ENCODE measurements at regions not wholly inside any gene's neighbourhood (a gene's known extent, or its start where the extent isn't known, plus 50 kb on each side); places are given as distances from the start of the nearest gene placed in this dataset.

DNA sequence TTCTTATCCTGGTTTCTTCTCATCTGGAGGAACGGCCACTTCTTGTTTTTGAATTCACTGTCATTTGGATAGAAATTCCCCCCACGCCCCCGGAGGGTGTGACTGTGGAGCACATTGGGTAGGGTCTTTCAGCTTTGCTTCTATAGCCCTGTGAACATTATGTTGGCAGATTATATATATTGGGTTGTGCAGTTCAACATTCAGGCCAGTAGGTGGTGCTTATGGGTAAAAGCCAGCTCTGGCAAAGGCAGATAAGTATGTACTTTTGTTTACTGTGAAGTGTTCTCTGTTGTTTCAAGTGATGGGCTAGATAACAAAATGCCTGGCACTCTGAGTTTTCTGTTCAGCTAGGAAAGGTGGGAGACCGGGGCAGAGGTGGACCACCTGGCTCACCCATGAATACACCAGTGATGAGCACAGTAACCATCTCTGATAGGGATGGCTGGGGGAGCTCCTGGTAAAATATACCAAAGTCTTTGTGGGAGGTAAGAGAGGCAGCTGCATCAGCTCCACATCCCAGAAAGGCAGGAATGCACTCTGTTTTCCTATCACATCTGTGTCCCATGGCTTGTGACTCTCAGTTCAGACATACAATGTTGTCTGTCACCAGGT, 1348.2 kb upstream of the RAG2 start:
- peaks cover 10% of the 10 kb centered on the region for H3K9me3 ChIP-seq (ENCODE audit: control insufficient read depth, low read depth, low read length)
- H3K4me3 ChIP-seq (ENCODE audit: low read length), result no peak overlapping the region
- peak in 1 of 2 donors; percentile 4 for DNase-seq
- no peaks in the 10 kb centered on the region for H3K4me1 ChIP-seq (ENCODE audit: control insufficient read depth, insufficient read depth, low read length)
- WGBS (ENCODE audit: insufficient coverage, low lambda C conversion rate), result no CpG with 5 or more reads among the region's 4 CpGs
- H3K27ac ChIP-seq (ENCODE audit: low read length), result no peak overlapping the region
- H3K36me3 ChIP-seq (ENCODE audit: control insufficient read depth, insufficient read depth, low read length), result no peaks in the 10 kb centered on the region
- no peaks in the 10 kb centered on the region for H3K27me3 ChIP-seq (ENCODE audit: control insufficient read depth, insufficient read depth, low read length)

DNA sequence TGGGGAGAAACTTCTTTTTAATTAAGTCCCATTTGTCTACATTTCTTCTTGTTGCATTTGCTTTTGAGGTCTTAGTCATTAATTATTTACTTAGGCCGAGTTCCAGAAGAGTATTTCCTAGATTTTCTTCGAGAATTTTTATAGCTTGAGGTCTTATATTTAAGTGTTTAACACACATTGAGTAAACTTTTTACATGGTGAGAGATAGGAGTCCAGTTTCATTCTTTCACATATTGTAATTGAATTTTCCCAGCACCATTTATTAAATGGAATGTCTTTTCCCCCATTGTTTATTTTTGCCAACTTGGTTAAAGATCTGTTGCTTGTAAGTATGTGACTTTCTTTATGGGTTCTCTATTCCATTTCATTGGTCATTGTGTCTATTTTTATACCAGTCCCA, 1344.0 kb upstream of the RAG2 start:
- no CpG with 5 or more reads among the region's 2 CpGs for WGBS (ENCODE audit: insufficient coverage, low lambda C conversion rate)
- no peaks in the 10 kb centered on the region for H3K27me3 ChIP-seq (ENCODE audit: control insufficient read depth, insufficient read depth, low read length)
- DNase-seq, result no peak
- no peaks in the 10 kb centered on the region for H3K36me3 ChIP-seq (ENCODE audit: control insufficient read depth, insufficient read depth, low read length)
- H3K4me1 ChIP-seq (ENCODE audit: control insufficient read depth, insufficient read depth, low read length), result no peaks in the 10 kb centered on the region
- H3K4me3 ChIP-seq (ENCODE audit: low read length), result no peak overlapping the region
- no peak overlapping the region for H3K27ac ChIP-seq (ENCODE audit: low read length)
- peaks cover 10% of the 10 kb centered on the region for H3K9me3 ChIP-seq (ENCODE audit: control insufficient read depth, low read depth, low read length)

DNA sequence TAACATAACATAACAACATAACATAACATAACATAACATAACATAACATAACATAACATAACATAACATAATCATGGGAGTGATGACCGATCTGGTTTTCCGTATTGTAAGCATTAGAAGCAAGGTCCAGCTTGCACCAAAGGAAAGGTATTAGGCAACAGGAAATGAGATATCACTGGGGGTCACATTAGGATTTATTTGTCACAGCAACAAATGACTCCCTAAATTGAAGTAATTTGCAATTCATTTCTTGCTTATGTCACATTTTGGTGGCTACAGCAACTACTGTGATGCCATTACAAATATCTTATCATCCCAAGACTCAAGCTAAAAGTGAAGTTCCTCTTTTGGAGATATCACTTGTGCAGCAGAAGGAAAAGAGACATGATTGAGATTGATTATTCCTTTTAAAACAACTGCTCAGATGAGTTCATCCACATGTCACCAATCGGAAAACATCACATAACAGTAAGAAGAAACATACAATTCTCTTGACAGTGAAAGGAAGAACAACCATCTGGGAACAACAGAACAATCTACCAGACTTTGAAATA, 1331.1 kb upstream of the RAG2 start:
- WGBS (ENCODE audit: insufficient coverage, low lambda C conversion rate), result 100% methylated on average over 2 of the region's 3 CpGs
- no peaks in the 10 kb centered on the region for H3K9me3 ChIP-seq (ENCODE audit: control insufficient read depth, low read depth, low read length)
- DNase-seq, result no peak

DNA sequence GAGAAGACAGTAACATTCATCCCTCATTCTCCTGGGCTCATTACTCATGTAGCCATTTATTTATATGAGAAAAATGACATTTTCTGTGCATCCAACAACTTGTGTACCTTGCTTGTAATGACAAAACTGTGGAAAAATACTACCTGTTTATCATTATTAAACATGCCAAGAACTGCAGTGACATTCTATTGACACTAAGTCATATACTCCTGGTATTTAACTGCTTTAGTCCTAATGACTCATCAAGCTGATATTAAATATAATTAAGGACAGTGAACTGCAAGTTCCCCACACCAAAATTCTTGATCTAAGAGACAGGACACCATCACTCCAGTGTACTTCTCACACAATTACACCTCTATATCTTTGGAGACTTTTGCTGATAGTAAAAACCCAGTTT, 1328.7 kb upstream of the RAG2 start:
- Histone ChIP-seq H3K27me3 (ENCODE audit: control insufficient read depth, insufficient read depth, low read length) (no peaks in the 10 kb centered on the region), H3K4me3 (ENCODE audit: low read length) (no peak overlapping the region), H3K36me3 (ENCODE audit: control insufficient read depth, insufficient read depth, low read length) (no peaks in the 10 kb centered on the region), H3K4me1 (ENCODE audit: control insufficient read depth, insufficient read depth, low read length) (no peaks in the 10 kb centered on the region), H3K9me3 (ENCODE audit: control insufficient read depth, low read depth, low read length) (no peaks in the 10 kb centered on the region), H3K27ac (ENCODE audit: low read length) (no peak overlapping the region)
- no peak for DNase-seq

More for the DNA sequence above, 1331.1 kb upstream of the RAG2 start:
- H3K36me3 ChIP-seq (ENCODE audit: control insufficient read depth, insufficient read depth, low read length), result no peaks in the 10 kb centered on the region
- H3K27me3 ChIP-seq (ENCODE audit: control insufficient read depth, insufficient read depth, low read length), result no peaks in the 10 kb centered on the region
- H3K4me1 ChIP-seq (ENCODE audit: control insufficient read depth, insufficient read depth, low read length), result no peaks in the 10 kb centered on the region
- no peak overlapping the region for H3K4me3 ChIP-seq (ENCODE audit: low read length)
- H3K27ac ChIP-seq (ENCODE audit: low read length), result no peak overlapping the region

DNA sequence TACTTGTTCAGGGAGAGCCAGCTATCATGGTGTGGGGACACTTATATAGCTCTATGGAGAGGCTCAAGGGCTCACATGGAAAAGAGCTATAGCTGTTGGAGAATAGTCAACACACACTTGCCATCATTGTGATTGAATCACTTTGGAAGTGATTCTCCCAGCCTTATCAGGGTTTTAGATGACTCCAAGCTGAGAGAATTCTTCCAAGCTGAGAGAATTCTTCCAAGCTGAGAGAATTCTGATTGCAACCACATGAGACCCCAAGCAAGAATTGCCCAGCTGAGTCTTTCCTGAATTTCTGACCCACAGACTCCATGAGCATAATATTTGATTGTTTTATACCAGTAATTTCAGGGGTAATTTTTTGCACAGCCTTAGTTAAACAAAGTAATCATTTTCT, 1318.3 kb upstream of the RAG2 start:
- no peaks in the 10 kb centered on the region for H3K4me1 ChIP-seq (ENCODE audit: control insufficient read depth, insufficient read depth, low read length)
- H3K36me3 ChIP-seq (ENCODE audit: control insufficient read depth, insufficient read depth, low read length), result no peaks in the 10 kb centered on the region
- DNase-seq, result no peak
- H3K9me3 ChIP-seq (ENCODE audit: control insufficient read depth, low read depth, low read length), result no peaks in the 10 kb centered on the region
- no peak overlapping the region for H3K27ac ChIP-seq (ENCODE audit: low read length)
- H3K27me3 ChIP-seq (ENCODE audit: control insufficient read depth, insufficient read depth, low read length), result no peaks in the 10 kb centered on the region
- no peak overlapping the region for H3K4me3 ChIP-seq (ENCODE audit: low read length)

DNA sequence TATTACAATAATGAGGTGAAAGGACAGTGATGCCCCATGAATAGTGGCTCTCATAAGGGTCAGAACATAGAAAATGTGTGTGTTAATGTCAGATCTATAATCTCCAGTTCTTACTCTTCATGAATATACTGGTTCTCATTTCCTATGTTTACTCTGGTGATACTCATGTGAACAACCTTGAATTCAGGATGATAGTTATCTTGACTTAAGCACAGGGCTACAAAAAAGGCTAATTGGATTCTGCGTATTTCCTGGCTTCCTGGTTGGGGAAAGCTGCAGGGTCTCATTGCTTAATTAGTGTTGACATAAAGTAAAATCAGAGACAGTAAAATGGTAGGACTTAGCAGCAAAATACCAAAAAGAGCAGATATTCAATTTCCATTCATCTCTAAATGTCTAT, 1316.8 kb upstream of the RAG2 start:
- no peak overlapping the region for H3K4me3 ChIP-seq (ENCODE audit: low read length)
- H3K27me3 ChIP-seq (ENCODE audit: control insufficient read depth, insufficient read depth, low read length), result no peaks in the 10 kb centered on the region
- H3K9me3 ChIP-seq (ENCODE audit: control insufficient read depth, low read depth, low read length), result no peaks in the 10 kb centered on the region
- no peaks in the 10 kb centered on the region for H3K4me1 ChIP-seq (ENCODE audit: control insufficient read depth, insufficient read depth, low read length)
- peak in 1 of 2 donors; percentile 36 for DNase-seq
- whole genome bisulfite sequencing (ENCODE audit: insufficient coverage, low lambda C conversion rate), result no CpG with 5 or more reads among the region's 1 CpG
- no peak overlapping the region for H3K27ac ChIP-seq (ENCODE audit: low read length)
- no peaks in the 10 kb centered on the region for H3K36me3 ChIP-seq (ENCODE audit: control insufficient read depth, insufficient read depth, low read length)

DNA sequence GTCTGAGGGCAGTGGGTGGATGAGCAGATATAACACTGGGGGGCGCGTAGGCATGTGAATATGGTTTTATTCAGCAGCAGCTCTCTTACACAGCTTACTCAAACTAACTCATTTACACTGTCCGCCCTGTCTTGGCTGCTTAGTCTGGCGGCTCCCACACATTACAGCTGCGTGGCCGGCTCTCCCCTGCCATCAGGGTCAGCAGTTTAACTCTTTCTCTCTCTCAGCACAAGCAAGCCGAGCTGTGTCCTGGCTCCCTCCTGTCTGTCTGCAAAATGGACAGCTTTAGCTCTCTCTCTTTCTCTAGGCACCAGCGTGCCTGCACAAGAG, 1310.1 kb upstream of the RAG2 start:
- 67% methylated on average over 1 of the region's 8 CpGs for WGBS (ENCODE audit: insufficient coverage, low lambda C conversion rate)
- no peak for DNase-seq

DNA sequence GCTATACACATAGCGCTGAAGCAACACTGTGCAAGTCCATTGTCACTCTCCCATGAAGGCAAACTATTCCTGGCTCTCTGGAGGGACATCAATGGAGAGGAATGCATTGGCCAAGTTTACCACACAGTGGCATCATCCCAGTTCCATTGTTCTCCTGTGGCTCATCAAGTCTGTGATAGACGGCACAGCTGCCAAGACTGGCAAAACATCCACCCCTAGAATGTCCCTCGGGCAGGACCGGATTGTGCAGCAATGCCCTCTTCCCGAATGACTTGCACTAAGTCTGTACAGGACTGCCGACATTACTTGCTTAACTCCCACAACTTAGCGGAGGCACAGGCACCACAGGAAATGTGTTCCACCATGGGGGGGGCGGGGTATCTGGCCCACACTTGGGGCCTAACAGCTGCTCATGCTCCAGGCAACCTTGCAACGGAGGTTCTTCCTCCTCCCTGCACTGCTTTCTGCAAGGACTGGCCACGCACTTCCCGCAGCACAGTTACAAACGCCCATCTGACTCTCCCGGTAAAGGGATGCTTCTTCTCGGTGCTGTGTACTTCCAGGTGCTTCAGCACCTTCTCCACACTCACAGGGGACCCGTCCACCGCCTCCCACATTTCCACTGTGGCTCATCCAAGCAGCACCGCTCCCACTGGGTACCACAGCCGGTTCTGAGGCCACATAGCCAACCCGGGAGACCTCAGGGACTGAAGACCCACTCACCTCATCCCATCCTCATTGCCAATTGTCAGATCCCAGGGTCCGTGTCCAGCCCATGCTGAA, 1309.6 kb upstream of the RAG2 start:
- Histone ChIP-seq H3K4me1 (ENCODE audit: control insufficient read depth, insufficient read depth, low read length) (no peaks in the 10 kb centered on the region), H3K4me3 (ENCODE audit: low read length) (no peak overlapping the region), H3K36me3 (ENCODE audit: control insufficient read depth, insufficient read depth, low read length) (no peaks in the 10 kb centered on the region), H3K9me3 (ENCODE audit: control insufficient read depth, low read depth, low read length) (no peaks in the 10 kb centered on the region), H3K27me3 (ENCODE audit: control insufficient read depth, insufficient read depth, low read length) (no peaks in the 10 kb centered on the region), H3K27ac (ENCODE audit: low read length) (no peak overlapping the region)
- WGBS (ENCODE audit: insufficient coverage, low lambda C conversion rate), result no CpG with 5 or more reads among the region's 20 CpGs
- DNase-seq, result no peak

More for the DNA sequence above, 1310.1 kb upstream of the RAG2 start:
- H3K9me3 ChIP-seq (ENCODE audit: control insufficient read depth, low read depth, low read length), result no peaks in the 10 kb centered on the region
- no peaks in the 10 kb centered on the region for H3K36me3 ChIP-seq (ENCODE audit: control insufficient read depth, insufficient read depth, low read length)
- H3K27ac ChIP-seq (ENCODE audit: low read length), result no peak overlapping the region
- no peak overlapping the region for H3K4me3 ChIP-seq (ENCODE audit: low read length)
- no peaks in the 10 kb centered on the region for H3K4me1 ChIP-seq (ENCODE audit: control insufficient read depth, insufficient read depth, low read length)
- H3K27me3 ChIP-seq (ENCODE audit: control insufficient read depth, insufficient read depth, low read length), result no peaks in the 10 kb centered on the region

DNA sequence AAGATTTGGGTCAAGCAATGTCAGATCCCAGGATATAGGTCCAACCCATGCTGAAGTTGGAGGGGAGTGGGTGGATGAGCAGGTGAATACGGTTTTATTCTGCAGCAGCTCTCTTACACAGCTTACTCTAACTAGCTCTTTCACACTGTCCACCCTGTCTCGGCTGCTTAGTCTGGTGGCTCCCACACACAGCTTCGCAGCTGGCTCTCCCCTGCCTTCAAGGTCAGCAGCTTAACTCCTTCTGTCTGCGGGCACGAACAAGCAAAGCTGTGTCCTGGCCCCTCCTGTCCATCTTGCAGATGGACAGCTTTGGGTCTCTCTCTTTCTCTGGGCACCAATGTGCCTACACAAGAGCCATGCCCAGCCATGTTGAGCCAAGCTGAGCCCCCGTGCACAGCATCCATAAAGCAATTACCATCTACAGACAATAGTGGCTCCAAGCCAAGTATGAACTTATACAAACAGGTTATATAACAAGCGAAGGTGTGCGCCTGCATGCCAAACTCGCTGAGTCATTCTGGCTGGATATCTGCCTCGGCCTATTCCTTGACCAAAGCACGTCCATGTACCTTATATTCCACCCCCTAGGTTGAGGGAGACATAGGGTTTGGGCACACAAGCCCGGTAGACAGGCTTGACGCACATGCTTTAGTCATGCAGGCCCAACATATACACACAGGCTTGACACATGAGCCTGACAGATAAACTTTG, 1307.8 kb upstream of the RAG2 start:
- no peak overlapping the region for H3K4me3 ChIP-seq (ENCODE audit: low read length)
- no peaks in the 10 kb centered on the region for H3K9me3 ChIP-seq (ENCODE audit: control insufficient read depth, low read depth, low read length)
- no CpG with 5 or more reads among the region's 13 CpGs for WGBS (ENCODE audit: insufficient coverage, low lambda C conversion rate)
- no peak overlapping the region for H3K27ac ChIP-seq (ENCODE audit: low read length)
- H3K36me3 ChIP-seq (ENCODE audit: control insufficient read depth, insufficient read depth, low read length), result no peaks in the 10 kb centered on the region
- no peaks in the 10 kb centered on the region for H3K4me1 ChIP-seq (ENCODE audit: control insufficient read depth, insufficient read depth, low read length)
- no peak for DNase-seq
- no peaks in the 10 kb centered on the region for H3K27me3 ChIP-seq (ENCODE audit: control insufficient read depth, insufficient read depth, low read length)

DNA sequence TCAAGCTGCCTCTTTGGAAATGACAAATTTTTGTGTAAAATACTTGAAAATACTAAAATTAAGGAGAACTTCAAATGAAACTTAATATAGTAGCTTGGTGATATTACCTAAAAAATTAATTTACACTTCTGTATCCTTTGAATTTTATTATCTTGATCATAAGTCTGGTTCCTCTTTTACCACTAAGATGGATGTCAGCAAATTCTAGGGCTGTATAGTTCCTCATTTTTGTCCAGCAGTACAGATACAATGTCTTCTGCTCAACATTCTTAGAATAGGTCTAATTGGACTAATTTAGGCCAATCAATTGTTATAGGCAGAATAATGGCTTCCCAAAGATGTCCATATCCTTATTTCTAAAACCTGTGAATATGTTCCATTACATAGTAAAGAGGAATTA, 1298.0 kb upstream of the RAG2 start:
- no peaks in the 10 kb centered on the region for H3K36me3 ChIP-seq (ENCODE audit: control insufficient read depth, insufficient read depth, low read length)
- no peak overlapping the region for H3K27ac ChIP-seq (ENCODE audit: low read length)
- H3K4me3 ChIP-seq (ENCODE audit: low read length), result no peak overlapping the region
- H3K9me3 ChIP-seq (ENCODE audit: control insufficient read depth, low read depth, low read length), result no peaks in the 10 kb centered on the region
- H3K27me3 ChIP-seq (ENCODE audit: control insufficient read depth, insufficient read depth, low read length), result no peaks in the 10 kb centered on the region
- H3K4me1 ChIP-seq (ENCODE audit: control insufficient read depth, insufficient read depth, low read length), result no peaks in the 10 kb centered on the region
- no peak for DNase-seq
